ENCODE measurements at regions not wholly inside any gene's neighbourhood (a gene's known extent, or its start where the extent isn't known, plus 50 kb on each side); places are given as distances from the start of the nearest gene placed in this dataset.

- Histone ChIP-seq H3K27ac (ENCODE audit: low read depth in 2 of 2, low read length in 1 of 2) (peak overlapping the region in 1 of 2 donors; percentile 22), H3K36me3 (ENCODE audit: control insufficient read depth in 2 of 2, insufficient read depth in 2 of 2, low read length in 1 of 2) (no peaks in the 10 kb centered on the region), H3K27me3 (ENCODE audit: control insufficient read depth in 1 of 2, insufficient read depth in 2 of 2, low read length in 2 of 2) (no peaks in the 10 kb centered on the region), H3K4me3 (ENCODE audit: low read depth in 1 of 2, low read length in 2 of 2) (no peak overlapping the region), H3K9me3 (ENCODE audit: control insufficient read depth in 2 of 2, insufficient read depth in 1 of 2, low read depth in 1 of 2, low read length in 1 of 2) (no peaks in the 10 kb centered on the region), H3K4me1 (ENCODE audit: control insufficient read depth in 2 of 2, insufficient read depth in 2 of 2, low read length in 1 of 2) (no peaks in the 10 kb centered on the region)
- 78 to 85% methylated on average over 2 of the region's 2 CpGs for WGBS, 2 donors
Measured at GRCh38 chr6:121499666-121500065, 64.2 kb downstream of the GJA1 start.

- H3K4me3 ChIP-seq (ENCODE audit: low read depth in 1 of 2, low read length in 2 of 2), result no peak overlapping the region
- H3K9me3 ChIP-seq (ENCODE audit: control insufficient read depth in 2 of 2, insufficient read depth in 1 of 2, low read depth in 1 of 2, low read length in 1 of 2), result no peaks in the 10 kb centered on the region
- H3K4me1 ChIP-seq (ENCODE audit: control insufficient read depth in 2 of 2, insufficient read depth in 2 of 2, low read length in 1 of 2), result no peaks in the 10 kb centered on the region
- WGBS, 2 donors, result 46 to 54% methylated on average over 2 of the region's 2 CpGs
- no peaks in the 10 kb centered on the region for H3K36me3 ChIP-seq (ENCODE audit: control insufficient read depth in 2 of 2, insufficient read depth in 2 of 2, low read length in 1 of 2)
- no peaks in the 10 kb centered on the region for H3K27me3 ChIP-seq (ENCODE audit: control insufficient read depth in 1 of 2, insufficient read depth in 2 of 2, low read length in 2 of 2)
- no peak overlapping the region for H3K27ac ChIP-seq (ENCODE audit: low read depth in 2 of 2, low read length in 1 of 2)
Measured at GRCh38 chr6:121503589-121503991, 68.1 kb downstream of the GJA1 start.

GRCh38 chr6:121504227-121504626, 68.8 kb downstream of the GJA1 start:
- Histone ChIP-seq H3K27ac (ENCODE audit: low read depth in 2 of 2, low read length in 1 of 2) (no peak overlapping the region), H3K36me3 (ENCODE audit: control insufficient read depth in 2 of 2, insufficient read depth in 2 of 2, low read length in 1 of 2) (no peaks in the 10 kb centered on the region), H3K27me3 (ENCODE audit: control insufficient read depth in 1 of 2, insufficient read depth in 2 of 2, low read length in 2 of 2) (no peaks in the 10 kb centered on the region), H3K9me3 (ENCODE audit: control insufficient read depth in 2 of 2, insufficient read depth in 1 of 2, low read depth in 1 of 2, low read length in 1 of 2) (no peaks in the 10 kb centered on the region), H3K4me1 (ENCODE audit: control insufficient read depth in 2 of 2, insufficient read depth in 2 of 2, low read length in 1 of 2) (no peaks in the 10 kb centered on the region), H3K4me3 (ENCODE audit: low read depth in 1 of 2, low read length in 2 of 2) (no peak overlapping the region)
- 11 to 32% methylated on average over 1 of the region's 1 CpG for WGBS, 2 donors

- Histone ChIP-seq H3K27ac (ENCODE audit: low read depth in 2 of 2, low read length in 1 of 2) (no peak overlapping the region), H3K27me3 (ENCODE audit: control insufficient read depth in 1 of 2, insufficient read depth in 2 of 2, low read length in 2 of 2) (no peaks in the 10 kb centered on the region), H3K4me1 (ENCODE audit: control insufficient read depth in 2 of 2, insufficient read depth in 2 of 2, low read length in 1 of 2) (no peaks in the 10 kb centered on the region), H3K9me3 (ENCODE audit: control insufficient read depth in 2 of 2, insufficient read depth in 1 of 2, low read depth in 1 of 2, low read length in 1 of 2) (no peaks in the 10 kb centered on the region), H3K4me3 (ENCODE audit: low read depth in 1 of 2, low read length in 2 of 2) (no peak overlapping the region), H3K36me3 (ENCODE audit: control insufficient read depth in 2 of 2, insufficient read depth in 2 of 2, low read length in 1 of 2) (no peaks in the 10 kb centered on the region)
- WGBS, 2 donors, result 74 to 77% methylated on average over 2 of the region's 2 CpGs
Measured at GRCh38 chr6:121505284-121505683, 69.8 kb downstream of the GJA1 start.

GRCh38 chr6:121506761-121507754, 71.6 kb downstream of the GJA1 start:
- no peak overlapping the region for H3K4me3 ChIP-seq (ENCODE audit: low read depth in 1 of 2, low read length in 2 of 2)
- no peaks in the 10 kb centered on the region for H3K36me3 ChIP-seq (ENCODE audit: control insufficient read depth in 2 of 2, insufficient read depth in 2 of 2, low read length in 1 of 2)
- no peaks in the 10 kb centered on the region for H3K4me1 ChIP-seq (ENCODE audit: control insufficient read depth in 2 of 2, insufficient read depth in 2 of 2, low read length in 1 of 2)
- no peak overlapping the region for H3K27ac ChIP-seq (ENCODE audit: low read depth in 2 of 2, low read length in 1 of 2)
- 68 to 85% methylated on average over 7 of the region's 7 CpGs for WGBS, 2 donors
- no peaks in the 10 kb centered on the region for H3K9me3 ChIP-seq (ENCODE audit: control insufficient read depth in 2 of 2, insufficient read depth in 1 of 2, low read depth in 1 of 2, low read length in 1 of 2)
- no peaks in the 10 kb centered on the region for H3K27me3 ChIP-seq (ENCODE audit: control insufficient read depth in 1 of 2, insufficient read depth in 2 of 2, low read length in 2 of 2)

GRCh38 chr6:121510568-121511177, 75.2 kb downstream of the GJA1 start:
- no peaks in the 10 kb centered on the region for H3K4me1 ChIP-seq (ENCODE audit: control insufficient read depth in 2 of 2, insufficient read depth in 2 of 2, low read length in 1 of 2)
- no peaks in the 10 kb centered on the region for H3K36me3 ChIP-seq (ENCODE audit: control insufficient read depth in 2 of 2, insufficient read depth in 2 of 2, low read length in 1 of 2)
- no peaks in the 10 kb centered on the region for H3K27me3 ChIP-seq (ENCODE audit: control insufficient read depth in 1 of 2, insufficient read depth in 2 of 2, low read length in 2 of 2)
- H3K4me3 ChIP-seq (ENCODE audit: low read depth in 1 of 2, low read length in 2 of 2), result no peak overlapping the region
- WGBS, 2 donors, result 47 to 63% methylated on average over 8 of the region's 8 CpGs
- H3K9me3 ChIP-seq (ENCODE audit: control insufficient read depth in 2 of 2, insufficient read depth in 1 of 2, low read depth in 1 of 2, low read length in 1 of 2), result no peaks in the 10 kb centered on the region
- no peak overlapping the region for H3K27ac ChIP-seq (ENCODE audit: low read depth in 2 of 2, low read length in 1 of 2)

GRCh38 chr6:121515630-121516265, 80.3 kb downstream of the GJA1 start:
- Histone ChIP-seq H3K9me3 (ENCODE audit: control insufficient read depth in 2 of 2, insufficient read depth in 1 of 2, low read depth in 1 of 2, low read length in 1 of 2) (no peaks in the 10 kb centered on the region), H3K27me3 (ENCODE audit: control insufficient read depth in 1 of 2, insufficient read depth in 2 of 2, low read length in 2 of 2) (no peaks in the 10 kb centered on the region), H3K27ac (ENCODE audit: low read depth in 2 of 2, low read length in 1 of 2) (no peak overlapping the region), H3K36me3 (ENCODE audit: control insufficient read depth in 2 of 2, insufficient read depth in 2 of 2, low read length in 1 of 2) (no peaks in the 10 kb centered on the region), H3K4me1 (ENCODE audit: control insufficient read depth in 2 of 2, insufficient read depth in 2 of 2, low read length in 1 of 2) (no peaks in the 10 kb centered on the region), H3K4me3 (ENCODE audit: low read depth in 1 of 2, low read length in 2 of 2) (no peak overlapping the region)
- 96 to 97% methylated on average over 1 of the region's 1 CpG for WGBS, 2 donors

GRCh38 chr6:121516331-121516730, 80.9 kb downstream of the GJA1 start:
- Histone ChIP-seq H3K9me3 (ENCODE audit: control insufficient read depth in 2 of 2, insufficient read depth in 1 of 2, low read depth in 1 of 2, low read length in 1 of 2) (no peaks in the 10 kb centered on the region), H3K36me3 (ENCODE audit: control insufficient read depth in 2 of 2, insufficient read depth in 2 of 2, low read length in 1 of 2) (no peaks in the 10 kb centered on the region), H3K27ac (ENCODE audit: low read depth in 2 of 2, low read length in 1 of 2) (no peak overlapping the region), H3K27me3 (ENCODE audit: control insufficient read depth in 1 of 2, insufficient read depth in 2 of 2, low read length in 2 of 2) (no peaks in the 10 kb centered on the region), H3K4me3 (ENCODE audit: low read depth in 1 of 2, low read length in 2 of 2) (no peak overlapping the region), H3K4me1 (ENCODE audit: control insufficient read depth in 2 of 2, insufficient read depth in 2 of 2, low read length in 1 of 2) (no peaks in the 10 kb centered on the region)
- 89 to 91% methylated on average over 6 of the region's 6 CpGs for WGBS, 2 donors

- Histone ChIP-seq H3K9me3 (ENCODE audit: control insufficient read depth in 2 of 2, insufficient read depth in 1 of 2, low read depth in 1 of 2, low read length in 1 of 2) (no peaks in the 10 kb centered on the region), H3K4me3 (ENCODE audit: low read depth in 1 of 2, low read length in 2 of 2) (no peak overlapping the region), H3K4me1 (ENCODE audit: control insufficient read depth in 2 of 2, insufficient read depth in 2 of 2, low read length in 1 of 2) (no peaks in the 10 kb centered on the region), H3K27me3 (ENCODE audit: control insufficient read depth in 1 of 2, insufficient read depth in 2 of 2, low read length in 2 of 2) (no peaks in the 10 kb centered on the region), H3K27ac (ENCODE audit: low read depth in 2 of 2, low read length in 1 of 2) (no peak overlapping the region), H3K36me3 (ENCODE audit: control insufficient read depth in 2 of 2, insufficient read depth in 2 of 2, low read length in 1 of 2) (no peaks in the 10 kb centered on the region)
- 75 to 76% methylated on average over 7 of the region's 7 CpGs for WGBS, 2 donors
Measured at GRCh38 chr6:121520337-121521163, 85.1 kb downstream of the GJA1 start.

Data from esophagus (tissue), 2 donors.